Activated T-cell treated with anti-CD3 and anti-CD28 coated beads, Interleukin-2, amount 50 U/mL, for 1 hour (primary cell): ENCODE measurements at regions not wholly inside any gene's neighbourhood (a gene's known extent, or its start where the extent isn't known, plus 50 kb on each side); places are given as distances from the start of the nearest gene placed in this dataset.
"Not testable (repeated sequence)": the region's sequence is repeated elsewhere in the genome, so short reads cannot be mapped to it uniquely, and the experiment has no call there.

Experiments
- DNase-seq: peaks from one replicate; pipeline ENCODE4 v3.0.0-alpha.2; 2020

DNA sequence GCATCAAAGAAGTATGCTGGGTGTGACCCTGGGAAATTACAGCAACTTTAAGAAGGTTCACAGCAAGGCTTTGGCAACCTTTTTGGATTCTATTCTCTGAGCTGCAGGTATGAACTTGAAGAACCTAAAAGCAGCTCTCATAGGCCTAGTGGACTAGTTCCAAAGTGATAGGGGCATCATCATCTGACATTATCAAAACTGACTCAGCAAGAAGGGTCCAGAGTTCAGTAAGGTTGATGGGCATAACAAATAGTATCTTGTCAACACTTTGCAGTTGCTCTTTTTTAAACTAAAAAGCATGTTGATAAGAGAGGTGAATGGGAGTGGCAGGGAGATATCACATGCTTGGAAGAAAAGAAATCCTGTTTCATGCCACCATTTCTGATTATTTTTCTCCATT is 249.3 kb downstream of the ZNF674 start:
- no peak for DNase-seq

DNA sequence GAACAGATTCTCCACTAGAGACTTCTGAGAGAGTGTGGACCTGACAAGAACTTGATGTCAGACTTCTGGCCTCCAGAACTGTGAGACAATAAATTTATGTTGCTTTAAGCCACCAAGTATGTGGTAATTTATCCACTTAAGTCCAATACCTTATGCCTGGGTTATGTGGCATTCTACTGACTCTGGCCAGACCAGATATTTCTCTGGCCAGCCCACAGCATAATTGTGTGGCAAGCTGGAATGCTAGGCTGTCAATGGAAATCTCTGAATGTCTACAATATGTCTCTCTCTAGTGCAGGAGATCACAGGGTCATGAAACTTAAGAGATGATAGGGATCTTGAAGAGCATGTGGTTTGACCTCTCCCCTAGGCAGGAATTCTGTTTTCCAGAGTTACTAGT is 251.0 kb downstream of the ZNF674 start:
- DNase-seq = no peak

DNA sequence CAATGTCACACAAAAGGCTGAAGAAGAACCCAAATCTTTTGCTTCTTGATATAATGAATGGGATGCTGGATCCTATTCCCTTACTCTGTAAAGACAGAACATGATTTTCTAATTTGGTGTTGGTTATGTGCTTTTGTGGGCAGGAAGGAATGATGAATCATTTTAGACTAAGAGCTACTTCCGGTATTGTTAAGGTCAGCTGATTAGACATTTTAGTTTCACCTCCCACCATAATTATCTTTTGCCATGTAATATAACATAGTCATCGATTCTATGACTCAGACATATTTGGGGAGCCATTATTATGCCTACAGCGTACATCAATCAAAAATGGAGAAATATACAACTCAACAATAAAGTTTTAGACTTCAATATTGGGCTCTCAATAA is 265.3 kb downstream of the ZNF674 start:
- no peak for DNase-seq

DNA sequence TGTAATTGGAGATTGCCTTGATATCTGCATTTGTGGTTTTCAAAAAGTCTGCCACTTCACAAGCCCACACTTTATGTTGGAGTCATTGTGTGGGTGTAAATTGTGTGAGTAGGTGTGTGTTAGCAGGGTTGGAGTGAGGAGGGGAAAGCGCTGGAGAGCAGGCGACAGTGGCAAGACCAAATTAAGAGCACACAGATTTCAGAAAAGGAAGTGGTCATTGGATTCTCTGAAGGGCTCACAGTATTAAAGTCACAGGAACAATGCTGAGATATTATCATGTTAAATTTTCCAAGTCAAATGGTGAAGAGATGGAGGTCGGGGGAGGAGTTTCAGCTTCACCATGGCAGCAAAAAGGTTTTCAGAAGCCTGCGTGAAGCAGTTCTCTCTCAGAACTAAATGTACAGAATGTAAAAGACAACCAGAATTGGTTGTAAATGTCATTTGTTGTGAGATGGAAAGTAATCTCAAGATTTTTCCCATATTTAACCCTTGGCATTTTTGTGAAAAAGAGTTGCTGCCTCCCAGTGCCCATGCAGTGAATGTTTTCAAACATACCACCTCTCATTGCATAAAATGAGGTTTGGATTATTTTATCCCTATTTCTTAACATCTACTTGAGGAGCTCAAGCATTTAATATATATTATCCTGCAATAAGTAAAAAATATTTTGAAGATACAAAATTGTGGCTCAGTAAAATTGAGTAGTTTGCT is 265.9 kb downstream of the ZNF674 start:
- no peak for DNase-seq

DNA sequence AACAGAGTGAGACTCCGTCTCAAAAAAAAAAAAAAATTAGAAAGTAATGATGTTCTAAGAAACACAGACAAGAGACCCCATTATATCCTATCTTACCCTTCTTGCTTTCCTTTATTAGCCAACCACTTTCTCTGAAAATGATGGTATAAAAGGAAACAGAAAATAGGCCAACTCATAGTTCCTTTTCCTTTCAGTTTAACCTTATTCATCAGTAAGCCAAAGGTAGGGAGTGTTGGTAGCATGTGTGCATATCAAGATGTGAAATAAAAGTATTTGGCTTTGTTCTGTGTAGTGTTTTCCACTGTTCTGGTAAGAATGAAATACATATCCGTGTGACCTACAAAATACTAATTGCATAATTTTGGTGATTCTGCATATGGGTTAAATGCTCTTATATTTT is 266.6 kb downstream of the ZNF674 start:
- no peak for DNase-seq

DNA sequence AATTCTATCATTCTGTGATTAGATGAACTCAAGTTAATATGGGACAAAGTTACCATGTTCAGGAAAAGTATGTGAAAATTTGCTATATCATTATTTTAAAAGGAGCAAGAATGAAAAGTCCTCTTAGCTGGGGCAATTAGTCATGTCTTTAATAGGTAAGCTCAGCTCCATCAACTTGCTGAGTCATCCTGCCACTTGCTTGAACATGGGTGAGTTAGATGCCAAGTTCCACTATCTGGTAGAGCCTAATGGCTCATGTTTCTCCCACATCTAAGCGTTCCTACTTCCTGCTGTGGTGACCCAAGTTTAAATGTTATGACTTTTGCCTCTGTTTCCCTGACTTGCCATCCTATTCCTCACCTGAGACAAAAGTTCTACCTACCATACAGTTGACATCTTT is 276.8 kb downstream of the ZNF674 start:
- no peak for DNase-seq

DNA sequence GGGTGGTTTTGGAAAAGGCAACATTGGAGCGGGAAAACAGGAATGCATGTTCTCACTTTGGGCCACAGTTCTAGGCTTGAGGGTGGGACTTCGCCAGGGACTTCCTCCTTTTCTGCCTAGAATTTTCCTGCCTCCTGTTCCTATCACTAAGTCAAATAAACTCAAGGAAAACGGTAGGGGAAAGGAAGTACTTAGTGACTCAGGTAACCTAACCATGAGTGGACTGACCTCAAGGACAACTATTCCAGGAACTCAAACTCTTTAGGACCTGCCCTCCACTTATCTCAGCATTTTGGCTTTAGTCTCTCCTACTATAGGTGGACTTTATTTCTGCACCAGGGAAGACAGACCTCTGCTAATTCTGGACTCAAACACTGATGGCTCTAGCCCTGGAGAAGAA is 281.7 kb downstream of the ZNF674 start:
- no peak for DNase-seq

DNA sequence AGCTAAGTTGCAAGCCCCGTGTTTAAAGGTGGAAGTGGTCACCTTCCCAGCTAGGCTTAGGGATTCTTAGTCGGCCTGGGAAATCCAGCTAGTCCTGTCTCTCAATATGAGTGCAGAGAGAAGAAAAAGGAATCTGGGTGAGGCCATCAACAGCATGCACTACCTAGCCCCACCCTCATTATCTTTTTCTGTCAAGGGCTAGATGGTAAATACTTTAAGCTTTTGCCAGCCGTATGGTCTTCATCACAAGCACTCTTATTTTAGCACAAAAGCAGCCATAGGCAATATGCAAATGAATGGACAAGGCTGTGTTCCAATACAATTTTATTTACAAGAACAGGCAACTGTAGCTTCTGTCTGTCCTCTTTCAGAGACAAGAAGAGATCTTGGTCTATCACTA is 282.9 kb downstream of the ZNF674 start:
- DNase-seq = no peak

DNA sequence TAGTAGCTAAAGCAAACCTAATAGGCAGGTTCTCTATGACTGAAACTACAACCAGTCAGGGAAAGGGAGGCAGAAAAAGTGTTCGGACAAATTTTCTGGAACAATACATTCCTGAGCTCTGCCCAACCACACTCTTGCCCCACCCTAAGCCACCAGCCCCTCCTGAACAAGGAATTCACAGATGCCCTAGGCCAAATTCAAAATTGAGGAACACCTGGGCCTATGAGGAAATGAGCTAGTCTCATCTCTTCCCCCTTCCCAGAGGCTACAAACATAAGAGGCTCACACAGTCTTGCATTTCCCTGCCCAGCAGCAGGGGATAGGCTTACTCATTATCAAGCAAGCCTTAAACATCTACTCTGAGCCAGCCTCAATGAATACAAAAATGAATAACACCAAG is 284.7 kb downstream of the ZNF674 start:
- no peak for DNase-seq

DNA sequence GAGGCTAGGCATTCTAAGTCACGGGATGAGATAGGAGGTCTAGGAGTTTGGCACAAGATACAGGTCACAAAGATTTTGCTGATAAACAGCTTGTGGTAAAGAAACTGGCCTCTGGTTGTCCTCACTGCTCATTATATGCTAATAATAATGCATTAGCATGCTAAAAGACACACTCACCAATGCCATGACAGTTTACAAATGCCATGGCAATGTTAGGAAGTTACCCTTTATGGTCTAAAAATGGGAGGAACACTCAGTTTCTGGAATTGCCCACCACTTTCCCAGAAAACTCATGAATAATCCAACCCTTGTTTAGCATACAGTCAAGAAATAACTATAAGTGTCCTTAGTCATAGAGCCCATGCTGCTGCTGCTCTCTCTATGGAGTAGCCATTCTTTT is 286.9 kb downstream of the ZNF674 start:
- no peak for DNase-seq

DNA sequence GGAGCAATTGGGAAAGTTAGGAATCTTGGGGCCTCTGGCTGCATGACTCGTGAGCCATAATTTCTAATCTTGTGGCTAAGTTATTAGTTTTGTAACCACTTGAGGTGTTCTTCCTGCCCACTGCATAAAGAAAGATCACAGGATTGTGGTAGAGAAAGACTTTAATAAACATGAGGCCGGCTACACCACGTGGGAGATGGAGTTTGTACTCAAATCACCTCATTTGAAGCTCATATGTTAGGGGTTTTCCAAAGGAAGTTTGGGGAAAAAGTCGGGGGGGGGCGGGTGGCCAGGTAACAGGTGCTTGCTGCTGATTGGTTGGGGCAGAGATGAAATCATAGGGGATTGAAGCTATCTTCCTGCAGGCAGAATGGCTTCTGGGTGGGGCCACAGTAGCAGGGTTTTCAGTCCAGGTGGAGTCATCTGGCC is 287.8 kb downstream of the ZNF674 start:
- DNase-seq = no peak

DNA sequence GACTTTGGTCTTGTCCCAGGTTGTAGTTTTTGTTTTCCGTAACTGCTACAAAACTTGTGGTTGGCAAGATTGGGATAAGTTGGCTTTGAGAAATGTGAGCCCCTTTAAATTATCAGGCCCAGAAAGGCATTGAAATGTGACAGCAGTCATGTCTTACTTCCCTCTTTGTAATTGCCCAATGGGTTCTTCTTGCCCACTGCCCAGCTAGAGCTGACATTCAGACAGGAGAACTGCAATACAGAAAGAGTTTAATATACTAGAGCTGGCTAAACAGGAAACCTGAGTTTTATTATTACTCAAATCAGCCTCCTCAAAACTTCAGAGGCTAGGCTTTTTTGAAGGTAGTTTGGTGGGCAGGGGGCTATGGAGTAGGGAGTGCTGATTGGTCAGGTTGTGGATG is 288.3 kb downstream of the ZNF674 start:
- no peak for DNase-seq

DNA sequence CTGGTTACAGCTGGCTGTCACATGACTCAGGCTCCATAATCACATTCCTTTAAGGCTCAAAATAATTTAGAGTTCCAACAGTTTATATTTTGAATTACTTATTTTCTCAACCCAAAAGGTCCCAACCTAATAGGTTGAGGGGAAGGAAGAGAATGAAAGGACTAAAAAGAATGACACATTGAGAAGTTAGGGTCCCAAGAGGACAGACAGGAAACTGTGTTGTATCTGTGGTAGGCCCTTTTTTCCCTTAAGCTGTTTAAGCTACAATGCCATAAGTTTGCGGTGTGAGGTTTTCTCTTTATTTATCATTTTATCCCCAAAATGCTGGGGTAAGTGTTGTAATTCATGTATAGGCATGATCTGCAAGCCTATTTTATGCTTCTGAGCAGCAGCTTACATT is 290.2 kb downstream of the ZNF674 start:
- DNase-seq = no peak

DNA sequence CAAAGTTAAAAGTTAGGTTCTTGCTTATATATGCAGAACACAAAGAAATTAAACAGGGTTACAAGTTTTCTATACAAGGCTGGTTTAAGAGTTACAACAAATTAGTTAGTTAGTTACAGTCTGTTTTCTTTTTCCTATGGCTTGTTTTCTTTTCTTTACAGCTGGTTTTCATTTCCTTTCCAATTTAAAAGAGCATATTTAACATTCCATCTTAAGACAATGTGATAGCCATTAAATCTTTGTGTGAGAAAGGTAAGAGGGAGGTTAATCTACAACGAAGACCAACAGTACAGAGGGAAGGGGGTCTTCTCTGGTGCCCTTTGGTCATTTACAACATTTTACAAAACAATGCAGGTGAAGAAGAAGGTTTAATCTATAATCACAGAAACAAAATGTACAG is 290.6 kb downstream of the ZNF674 start:
- no peak for DNase-seq

DNA sequence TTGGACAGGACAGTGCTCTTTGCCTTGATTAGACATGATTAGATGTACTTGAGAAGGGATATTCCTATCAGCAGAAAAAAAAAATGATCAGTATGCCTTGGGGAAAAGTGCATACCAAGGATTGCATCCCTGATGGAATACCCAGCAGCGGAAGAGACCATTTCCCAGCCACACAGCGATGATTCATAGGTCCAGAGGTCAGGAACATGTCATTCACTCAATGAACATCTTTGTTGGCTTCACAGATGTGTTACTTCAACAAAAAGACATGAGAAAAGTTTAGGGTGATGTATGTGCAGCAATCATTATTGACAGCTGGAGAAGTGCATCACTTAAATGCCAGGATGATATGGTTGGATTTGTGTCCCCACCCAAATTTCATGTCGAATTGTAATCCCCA is 293.5 kb downstream of the ZNF674 start:
- no peak for DNase-seq

DNA sequence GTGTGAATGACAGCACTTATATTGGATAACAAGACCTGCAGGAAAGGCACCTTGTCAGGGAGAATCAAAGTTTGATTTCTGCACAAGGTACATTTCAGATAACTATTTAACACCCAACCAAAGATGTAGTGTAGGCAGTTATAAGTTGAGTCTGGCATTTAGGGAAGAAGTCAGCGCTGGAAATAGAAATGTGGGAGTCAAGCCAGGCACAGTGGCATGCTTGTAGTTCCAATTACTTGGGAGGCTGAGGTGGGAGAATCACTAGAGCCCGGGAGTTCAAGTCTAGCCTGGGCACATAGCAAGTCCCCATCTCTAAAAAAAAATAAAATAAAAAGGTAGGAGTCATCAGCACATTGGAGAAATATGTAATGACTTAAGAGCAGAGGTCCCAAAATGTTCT is 295.1 kb downstream of the ZNF674 start:
- no peak for DNase-seq

DNA sequence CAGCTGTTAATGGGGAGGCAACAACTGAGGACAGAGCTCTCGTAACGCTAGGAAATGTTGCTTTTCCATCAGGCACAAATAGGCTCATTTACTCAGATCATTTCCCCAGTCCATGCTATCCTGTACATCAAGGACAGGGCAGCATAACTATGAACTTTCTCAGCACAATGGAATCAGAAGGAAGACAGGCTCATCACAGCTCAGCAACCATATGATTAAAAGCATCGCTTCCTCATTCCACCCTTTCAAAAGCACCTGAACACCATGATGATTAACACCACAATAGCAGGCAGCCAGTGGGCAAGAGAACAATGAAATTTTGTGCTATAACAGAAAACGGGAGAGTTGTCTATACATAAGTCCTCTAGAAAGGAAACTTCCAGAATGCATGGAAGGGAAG is 297.8 kb downstream of the ZNF674 start:
- no peak for DNase-seq

DNA sequence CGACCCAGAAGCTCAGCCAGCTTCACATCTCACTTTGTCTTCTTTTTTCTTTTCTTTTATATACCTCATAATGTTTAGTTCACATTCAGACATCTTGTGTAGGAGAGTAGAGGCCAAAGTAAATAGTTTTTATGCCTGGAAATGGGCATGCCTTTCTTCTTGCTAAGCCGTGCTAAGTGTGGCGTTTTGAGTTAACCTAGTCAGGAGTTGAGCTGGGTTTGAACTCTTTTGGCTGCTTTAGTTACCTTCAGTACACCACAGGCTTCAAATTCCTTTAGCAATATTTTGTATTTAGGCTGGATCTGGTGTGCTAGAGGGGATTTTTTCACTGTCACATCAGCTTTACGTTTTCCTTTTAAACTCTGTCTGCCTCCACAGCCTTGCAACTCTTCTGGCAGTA is 300.8 kb downstream of the ZNF674 start:
- no peak for DNase-seq

DNA sequence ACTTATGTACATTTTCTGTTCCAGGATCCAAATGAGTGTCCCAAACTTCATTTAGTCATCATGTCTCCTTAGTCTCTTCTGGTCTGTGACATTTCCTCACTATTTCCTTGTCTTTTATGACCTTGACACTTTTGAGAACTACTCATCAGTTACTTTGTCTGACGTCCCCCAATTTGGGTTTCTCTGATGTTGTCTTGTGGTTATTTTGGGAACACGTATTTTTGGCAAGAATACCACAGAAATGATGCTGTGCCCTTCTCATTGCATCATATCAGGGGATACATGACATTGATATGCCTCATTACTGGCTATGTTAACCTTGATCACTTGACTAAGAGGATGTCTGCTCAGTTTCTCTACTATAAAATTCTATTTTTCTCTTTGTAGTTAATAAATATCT is 308.8 kb downstream of the ZNF674 start:
- DNase-seq = no peak

DNA sequence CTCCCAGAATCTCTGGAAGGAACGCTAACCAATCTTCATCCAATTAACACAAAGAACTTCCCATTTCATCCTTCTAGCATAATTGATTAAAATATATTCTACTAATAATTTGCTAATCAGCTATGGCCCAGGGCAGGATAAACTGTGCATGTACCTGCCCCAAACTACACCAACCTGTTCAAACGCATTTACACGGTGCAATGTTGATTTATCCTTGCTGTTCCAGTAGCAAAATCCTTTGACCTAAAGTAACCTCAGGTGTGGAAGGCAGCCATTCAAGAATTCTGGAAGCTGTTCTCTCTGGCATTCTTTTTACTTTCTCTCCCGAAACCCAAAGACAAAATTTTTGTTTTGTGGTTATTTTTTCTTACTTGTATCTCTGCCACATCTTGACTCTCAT is 309.4 kb downstream of the ZNF674 start:
- no peak for DNase-seq

DNA sequence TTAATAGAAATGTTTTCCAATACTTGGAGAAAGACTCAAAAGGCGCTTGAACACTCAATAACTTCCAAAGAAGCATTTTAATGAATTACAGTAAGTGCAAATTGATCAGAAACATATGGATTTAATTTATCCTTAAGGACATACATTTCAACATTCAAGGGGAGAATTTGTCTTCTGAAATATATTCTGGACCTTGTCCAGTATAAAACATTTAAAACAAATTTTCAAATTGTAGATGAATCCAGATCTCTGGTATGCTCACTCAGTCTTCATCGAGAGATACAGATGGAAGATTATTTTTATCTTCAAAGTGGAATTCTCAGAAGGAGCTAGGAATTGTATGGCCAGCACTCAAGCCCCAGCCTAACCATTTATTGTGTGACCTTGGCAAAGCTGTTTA is 310.4 kb downstream of the ZNF674 start:
- no peak for DNase-seq

DNA sequence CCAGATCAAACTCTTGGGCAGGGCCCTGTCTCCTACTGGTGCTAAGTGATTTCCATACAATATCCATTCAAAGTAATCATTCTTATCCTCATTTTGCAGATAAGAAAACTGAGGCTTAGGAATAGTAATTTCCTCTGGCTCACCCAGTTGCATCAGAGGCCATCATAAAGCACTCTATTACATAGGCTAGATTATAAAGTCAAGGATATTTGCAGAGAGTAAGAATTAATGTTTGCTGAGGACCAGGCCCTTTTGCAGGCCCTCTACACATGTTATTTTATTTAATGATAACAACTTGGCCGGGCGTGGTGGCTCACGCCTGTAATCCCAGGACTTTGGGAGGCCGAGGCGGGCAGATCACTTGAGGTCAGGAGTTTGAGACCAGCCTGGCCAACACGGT is 316.8 kb downstream of the ZNF674 start:
- no peak for DNase-seq

DNA sequence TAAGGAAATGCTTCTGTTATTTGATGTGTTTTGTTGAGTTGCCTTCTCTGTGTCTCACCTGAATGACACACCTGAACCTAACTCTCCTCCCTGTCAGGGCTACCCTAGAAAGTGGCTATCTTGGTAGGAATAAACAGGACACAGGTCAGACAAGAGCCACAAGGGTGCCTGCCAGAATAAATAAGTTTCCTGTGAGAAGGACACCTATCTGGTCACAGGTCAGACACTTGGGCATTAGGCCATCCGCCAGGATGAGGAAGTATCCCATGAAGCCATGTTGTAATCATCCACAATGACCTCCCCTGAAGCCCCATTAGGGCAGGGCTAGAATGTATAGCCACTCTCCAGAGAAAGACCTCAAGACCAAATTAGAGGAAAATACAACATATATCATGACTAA is 318.8 kb downstream of the ZNF674 start:
- DNase-seq = no peak

DNA sequence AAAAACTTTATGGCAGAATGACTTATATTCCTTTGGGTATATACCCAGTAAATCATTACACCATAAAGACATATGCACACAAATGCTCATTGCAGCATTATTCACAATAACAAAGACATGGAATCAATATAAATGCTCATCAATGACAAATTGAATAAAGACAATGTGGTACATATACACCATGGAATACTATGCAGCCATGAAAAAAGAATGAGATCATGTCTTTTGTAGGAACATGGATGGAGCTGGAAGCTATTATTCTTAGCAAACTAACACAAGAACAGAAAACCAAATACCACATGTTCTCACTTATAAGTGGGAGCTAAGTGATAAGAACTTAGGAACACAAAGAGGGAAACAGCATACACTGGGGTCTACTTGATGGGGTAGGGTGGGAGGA is 321.7 kb downstream of the ZNF674 start:
- not testable (repeated sequence) for DNase-seq

DNA sequence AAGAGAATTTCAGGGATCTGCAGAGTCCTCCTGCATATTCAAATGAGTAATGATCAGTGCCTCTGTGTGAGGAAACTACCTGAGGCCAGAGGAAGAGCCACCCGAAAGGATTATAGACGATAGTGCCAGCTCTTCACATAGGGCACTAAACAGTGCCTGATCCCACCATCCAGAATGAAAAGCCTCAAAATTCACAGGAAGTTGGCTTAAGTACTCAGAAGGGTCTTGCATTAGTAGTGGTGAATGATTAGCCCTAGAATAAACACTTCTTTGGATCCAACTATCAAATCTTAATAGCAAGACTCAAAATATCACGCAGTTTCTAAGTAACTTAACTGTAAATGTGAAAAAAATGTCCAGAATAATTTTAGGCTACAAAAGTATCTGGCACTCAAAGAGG is 324.4 kb downstream of the ZNF674 start:
- no peak for DNase-seq

DNA sequence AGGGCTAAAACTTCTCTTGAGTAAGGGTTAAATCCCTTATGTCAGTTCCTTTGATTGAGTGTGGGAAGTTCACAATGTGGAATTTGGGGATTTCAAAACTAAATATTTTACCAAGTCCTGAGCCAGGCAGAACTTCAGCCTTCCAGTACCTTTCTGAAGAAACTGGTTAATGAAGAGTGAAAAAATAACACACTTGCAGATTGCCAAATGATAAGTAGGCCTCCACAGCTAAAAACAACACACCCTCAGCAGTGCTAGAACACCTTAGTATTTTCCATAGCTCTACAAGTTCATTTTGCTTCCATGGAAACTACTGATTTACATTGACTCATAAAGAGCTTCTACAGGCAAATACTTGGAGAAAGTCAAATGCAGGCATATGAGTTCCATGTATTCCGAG is 326.8 kb downstream of the ZNF674 start:
- no peak for DNase-seq
